Astrocyte (in vitro differentiated cells and primary cell): ENCODE measurements at regions not wholly inside any gene's neighbourhood (a gene's known extent, or its start where the extent isn't known, plus 50 kb on each side); places are given as distances from the start of the nearest gene placed in this dataset.

ENCODE experiments used
- DNase-seq: peaks from one replicate; pipeline ENCODE4 v3.0.0-alpha.2; 2010; ENCODE audit warnings: low read depth
- FAIRE-seq: peaks from 2 replicates; lab custom pipeline; 2011; peaks lifted over from hg19 to GRCh38; lab: Jason Lieb, UNC
- H2AFZ ChIP-seq: 2 replicates; pipeline ENCODE4 v1.6.0; 2012; ENCODE audit warnings: low read depth, low read length, inconsistent platforms
- H3K27ac ChIP-seq: 2 replicates; pipeline ENCODE4 v1.5.1; 2011; ENCODE audit warnings: low read depth, low read length, inconsistent platforms
- H3K27me3 ChIP-seq: 2 replicates; pipeline ENCODE4 v1.6.0; 2011; ENCODE audit warnings: low read length, inconsistent platforms; ENCODE audit not compliant: insufficient read depth
- H3K36me3 ChIP-seq: 2 replicates; pipeline ENCODE4 v1.5.1; 2011; ENCODE audit warnings: low read length, inconsistent platforms; ENCODE audit not compliant: insufficient read depth
- H3K4me1 ChIP-seq: 2 replicates; pipeline ENCODE4 v1.5.1; 2011; ENCODE audit warnings: low read length, inconsistent platforms; ENCODE audit not compliant: insufficient read depth
- H3K4me2 ChIP-seq: 2 replicates; pipeline ENCODE4 v1.6.0; 2012; ENCODE audit warnings: low read length, inconsistent platforms
- H3K4me3 ChIP-seq: 2 replicates; pipeline ENCODE4 v1.5.1; 2011; ENCODE audit warnings: low read depth, mild to moderate bottlenecking, low read length, inconsistent platforms; ENCODE audit not compliant: insufficient read depth
- H3K79me2 ChIP-seq: 2 replicates; pipeline ENCODE4 v1.6.0; 2012; ENCODE audit warnings: mild to moderate bottlenecking, low read length, inconsistent platforms; ENCODE audit not compliant: insufficient read depth
- H3K9ac ChIP-seq: 2 replicates; pipeline ENCODE4 v1.6.0; 2012; ENCODE audit warnings: mild to moderate bottlenecking, low read length, inconsistent platforms
- H3K9me3 ChIP-seq: 2 replicates; pipeline ENCODE4 v1.5.1; 2012; ENCODE audit warnings: low read depth, mild to moderate bottlenecking, low read length, inconsistent platforms; ENCODE audit not compliant: insufficient read depth
- H4K20me1 ChIP-seq: 2 replicates; pipeline ENCODE4 v1.6.0; 2012; ENCODE audit warnings: low read length, inconsistent platforms; ENCODE audit not compliant: insufficient read depth
- H3K27ac Mint-ChIP-seq: one replicate; pipeline ENCODE4 v1.8.0; 2021; ENCODE audit warnings: mild to moderate bottlenecking, mixed read lengths; ENCODE audit not compliant: unreplicated experiment
- H3K27me3 Mint-ChIP-seq: one replicate; pipeline ENCODE4 v1.8.0; 2021; ENCODE audit warnings: low read depth, mixed read lengths; ENCODE audit not compliant: unreplicated experiment
- H3K36me3 Mint-ChIP-seq: one replicate; pipeline ENCODE4 v1.8.0; 2021; ENCODE audit warnings: low read depth, mixed read lengths; ENCODE audit not compliant: unreplicated experiment
- H3K4me1 Mint-ChIP-seq: one replicate; pipeline ENCODE4 v1.8.0; 2021; ENCODE audit warnings: low read depth, mixed read lengths; ENCODE audit not compliant: unreplicated experiment
- H3K4me3 Mint-ChIP-seq: one replicate; pipeline ENCODE4 v1.8.0; 2021; ENCODE audit warnings: mild to moderate bottlenecking, moderate library complexity, mixed read lengths; ENCODE audit not compliant: unreplicated experiment
- H3K9me3 Mint-ChIP-seq: one replicate; pipeline ENCODE4 v1.8.0; 2021; ENCODE audit warnings: mild to moderate bottlenecking, mixed read lengths; ENCODE audit not compliant: unreplicated experiment
- EZH2 ChIP-seq: IDR thresholded peaks from 2 replicates; pipeline ENCODE4 v1.6.1; 2012; ENCODE audit warnings: mild to moderate bottlenecking, low read length, inconsistent platforms; ENCODE audit not compliant: insufficient read depth
- TF ChIP-seq, protein P1 (sequence below): IDR thresholded peaks from 2 replicates; pipeline ENCODE4 v1.5.1; 2011; ENCODE audit warnings: low read depth, mild to moderate bottlenecking, inconsistent platforms, low read length, moderate library complexity; ENCODE audit not compliant: insufficient read depth

DNA sequence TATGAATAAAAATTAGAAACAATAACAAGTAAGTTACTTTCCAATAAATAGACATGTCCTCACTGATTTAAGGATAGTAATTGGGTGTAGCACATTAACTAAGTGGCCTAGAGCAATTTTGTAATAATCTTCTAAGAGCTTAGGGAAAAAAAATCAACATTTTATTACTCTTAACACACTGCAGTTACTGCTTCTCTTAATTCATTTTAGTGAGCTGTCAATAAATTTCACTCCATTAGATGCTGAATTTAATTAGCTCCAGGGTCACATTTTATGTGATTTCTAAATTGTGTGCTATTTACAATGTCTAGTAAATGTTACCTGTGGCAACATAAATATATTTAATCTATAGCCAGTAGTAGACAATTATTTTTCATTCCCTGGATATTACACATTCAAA lies 612.0 kb downstream of the C4orf33 start:
- no peaks in the 10 kb centered on the region for H3K79me2 ChIP-seq
- H3K4me1 ChIP-seq: no peaks in the 10 kb centered on the region
- no peak overlapping the region for H3K9ac ChIP-seq
- H3K27me3 Mint-ChIP-seq: no peaks in the 10 kb centered on the region
- no peaks in the 10 kb centered on the region for H3K27me3 ChIP-seq
- no peak overlapping the region for H2AFZ ChIP-seq
- H3K9me3 Mint-ChIP-seq: no peaks in the 10 kb centered on the region
- H3K9me3 ChIP-seq: no peaks in the 10 kb centered on the region
- TF ChIP-seq EZH2: no peak
- TF ChIP-seq, protein P1, sequence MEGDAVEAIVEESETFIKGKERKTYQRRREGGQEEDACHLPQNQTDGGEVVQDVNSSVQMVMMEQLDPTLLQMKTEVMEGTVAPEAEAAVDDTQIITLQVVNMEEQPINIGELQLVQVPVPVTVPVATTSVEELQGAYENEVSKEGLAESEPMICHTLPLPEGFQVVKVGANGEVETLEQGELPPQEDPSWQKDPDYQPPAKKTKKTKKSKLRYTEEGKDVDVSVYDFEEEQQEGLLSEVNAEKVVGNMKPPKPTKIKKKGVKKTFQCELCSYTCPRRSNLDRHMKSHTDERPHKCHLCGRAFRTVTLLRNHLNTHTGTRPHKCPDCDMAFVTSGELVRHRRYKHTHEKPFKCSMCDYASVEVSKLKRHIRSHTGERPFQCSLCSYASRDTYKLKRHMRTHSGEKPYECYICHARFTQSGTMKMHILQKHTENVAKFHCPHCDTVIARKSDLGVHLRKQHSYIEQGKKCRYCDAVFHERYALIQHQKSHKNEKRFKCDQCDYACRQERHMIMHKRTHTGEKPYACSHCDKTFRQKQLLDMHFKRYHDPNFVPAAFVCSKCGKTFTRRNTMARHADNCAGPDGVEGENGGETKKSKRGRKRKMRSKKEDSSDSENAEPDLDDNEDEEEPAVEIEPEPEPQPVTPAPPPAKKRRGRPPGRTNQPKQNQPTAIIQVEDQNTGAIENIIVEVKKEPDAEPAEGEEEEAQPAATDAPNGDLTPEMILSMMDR: no peak
- H3K27ac ChIP-seq: no peak overlapping the region
- no peak overlapping the region for H3K4me2 ChIP-seq
- no peaks in the 10 kb centered on the region for H3K36me3 Mint-ChIP-seq
- no peak overlapping the region for H3K4me3 Mint-ChIP-seq
- no peak overlapping the region for H3K27ac Mint-ChIP-seq
- FAIRE-seq: no peak
- H3K4me3 ChIP-seq: no peak overlapping the region
- H3K4me1 Mint-ChIP-seq: no peaks in the 10 kb centered on the region
- H3K36me3 ChIP-seq: no peaks in the 10 kb centered on the region
- DNase-seq: no peak
- H4K20me1 ChIP-seq: no peaks in the 10 kb centered on the region

DNA sequence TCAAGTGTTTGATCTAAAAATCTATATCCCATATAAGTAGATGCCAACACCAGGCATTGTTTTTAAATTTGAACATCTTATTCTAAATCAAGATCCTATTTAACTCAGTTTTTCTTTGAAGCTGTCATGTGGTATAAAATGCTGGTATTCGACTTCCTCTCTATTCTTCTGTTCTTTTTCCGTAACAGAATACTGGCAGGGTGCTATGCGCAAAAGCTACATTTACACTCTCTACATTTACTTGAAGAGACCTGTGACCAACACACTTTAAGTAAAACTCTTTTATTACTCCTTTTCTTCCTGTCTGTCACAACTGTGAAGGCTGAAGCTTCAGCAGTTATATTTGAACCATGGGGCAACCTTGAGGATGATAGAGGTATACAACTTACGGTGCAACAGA lies 612.8 kb downstream of the C4orf33 start:
- H3K27me3 Mint-ChIP-seq: no peaks in the 10 kb centered on the region
- H3K4me1 Mint-ChIP-seq: no peaks in the 10 kb centered on the region
- H3K27ac Mint-ChIP-seq: no peak overlapping the region
- no peak overlapping the region for H3K9ac ChIP-seq
- no peak overlapping the region for H3K4me3 ChIP-seq
- FAIRE-seq (no peak), DNase-seq (no peak)
- H3K36me3 Mint-ChIP-seq: no peaks in the 10 kb centered on the region
- H3K27ac ChIP-seq: no peak overlapping the region
- no peaks in the 10 kb centered on the region for H3K4me1 ChIP-seq
- H3K9me3 ChIP-seq: no peaks in the 10 kb centered on the region
- H3K4me2 ChIP-seq: no peak overlapping the region
- no peaks in the 10 kb centered on the region for H3K9me3 Mint-ChIP-seq
- no peak overlapping the region for H3K4me3 Mint-ChIP-seq
- no peak for TF ChIP-seq EZH2
- TF ChIP-seq, protein P1: no peak
- H3K36me3 ChIP-seq: no peaks in the 10 kb centered on the region
- H4K20me1 ChIP-seq: no peaks in the 10 kb centered on the region
- H3K27me3 ChIP-seq: no peaks in the 10 kb centered on the region
- no peaks in the 10 kb centered on the region for H3K79me2 ChIP-seq
- H2AFZ ChIP-seq: no peak overlapping the region

DNA sequence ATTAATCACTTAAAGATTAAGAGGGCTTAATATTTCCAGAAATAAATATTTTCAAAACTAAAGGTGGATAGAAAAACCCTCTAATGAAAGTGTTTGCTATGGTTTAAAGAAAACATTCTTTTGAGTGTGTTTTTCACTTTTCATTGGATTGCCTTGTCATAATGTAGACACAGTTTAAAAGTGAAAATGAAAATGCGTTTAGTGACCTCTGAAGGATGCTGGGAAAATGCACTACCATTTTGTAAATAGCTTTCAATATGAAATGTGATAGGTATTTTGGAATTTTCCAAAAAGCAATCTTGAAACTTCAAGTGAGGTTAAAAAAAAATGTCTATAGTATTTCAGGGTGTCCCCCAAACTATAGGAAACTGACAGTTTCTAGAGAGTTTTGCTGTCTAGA lies 642.2 kb downstream of the C4orf33 start:
- no peak for FAIRE-seq

More for the DNA sequence above, 642.2 kb downstream of the C4orf33 start:
- H3K36me3 ChIP-seq: no peaks in the 10 kb centered on the region
- no peak for DNase-seq
- no peaks in the 10 kb centered on the region for H3K4me1 ChIP-seq
- H3K9me3 Mint-ChIP-seq: no peaks in the 10 kb centered on the region
- no peaks in the 10 kb centered on the region for H4K20me1 ChIP-seq
- H3K4me3 ChIP-seq: no peak overlapping the region
- no peak overlapping the region for H3K27ac Mint-ChIP-seq
- no peak overlapping the region for H3K9ac ChIP-seq
- no peak overlapping the region for H2AFZ ChIP-seq
- H3K4me3 Mint-ChIP-seq: no peak overlapping the region
- no peaks in the 10 kb centered on the region for H3K27me3 ChIP-seq
- H3K9me3 ChIP-seq: no peaks in the 10 kb centered on the region
- H3K36me3 Mint-ChIP-seq: no peaks in the 10 kb centered on the region
- no peaks in the 10 kb centered on the region for H3K79me2 ChIP-seq
- H3K27ac ChIP-seq: no peak overlapping the region
- TF ChIP-seq, protein P1: no peak
- no peak for TF ChIP-seq EZH2
- no peak overlapping the region for H3K4me2 ChIP-seq
- no peaks in the 10 kb centered on the region for H3K4me1 Mint-ChIP-seq
- no peaks in the 10 kb centered on the region for H3K27me3 Mint-ChIP-seq
